ENCODE measurements at regions not wholly inside any gene's neighbourhood (a gene's known extent, or its start where the extent isn't known, plus 50 kb on each side); places are given as distances from the start of the nearest gene placed in this dataset.
A peak's percentile ranks its signal among the peaks of the same experiment; 100 is the strongest.

- Histone ChIP-seq H3K27me3 (ENCODE audit: low read depth, low read length) (no peaks in the 10 kb centered on the region), H3K4me1 (ENCODE audit: control insufficient read depth in 1 of 2, insufficient read depth in 2 of 2, low read length in 2 of 2) (peaks cover 0 to 14% of the 10 kb centered on the region in 2 donors), H3K4me3 (ENCODE audit: low read depth in 1 of 2, low read length in 2 of 2) (no peak overlapping the region), H3K9me3 (ENCODE audit: control insufficient read depth in 1 of 2, low read length in 2 of 2) (no peaks in the 10 kb centered on the region), H3K36me3 (ENCODE audit: control insufficient read depth in 1 of 2, insufficient read depth in 2 of 2, low read length in 2 of 2) (peaks cover 0 to 12% of the 10 kb centered on the region in 2 donors), H3K27ac (ENCODE audit: low read length) (no peak overlapping the region)
These were observed 59.0 kb upstream of the EDEM3 start for GRCh38 chr1:184813528-184814089.

- Histone ChIP-seq H3K4me1 (ENCODE audit: control insufficient read depth in 1 of 2, insufficient read depth in 2 of 2, low read length in 2 of 2) (peaks cover 0 to 14% of the 10 kb centered on the region in 2 donors), H3K9me3 (ENCODE audit: control insufficient read depth in 1 of 2, low read length in 2 of 2) (no peaks in the 10 kb centered on the region), H3K36me3 (ENCODE audit: control insufficient read depth in 1 of 2, insufficient read depth in 2 of 2, low read length in 2 of 2) (peaks cover 0 to 12% of the 10 kb centered on the region in 2 donors), H3K27me3 (ENCODE audit: low read depth, low read length) (no peaks in the 10 kb centered on the region), H3K4me3 (ENCODE audit: low read depth in 1 of 2, low read length in 2 of 2) (no peak overlapping the region), H3K27ac (ENCODE audit: low read length) (no peak overlapping the region)
These were observed 56.9 kb upstream of the EDEM3 start for GRCh38 chr1:184811439-184812111.

- peaks cover 0 to 12% of the 10 kb centered on the region in 2 donors for H3K36me3 ChIP-seq (ENCODE audit: control insufficient read depth in 1 of 2, insufficient read depth in 2 of 2, low read length in 2 of 2)
- peaks cover 0 to 20% of the 10 kb centered on the region in 2 donors for H3K4me1 ChIP-seq (ENCODE audit: control insufficient read depth in 1 of 2, insufficient read depth in 2 of 2, low read length in 2 of 2)
- H3K27me3 ChIP-seq (ENCODE audit: low read depth, low read length), result no peaks in the 10 kb centered on the region
- no peak overlapping the region for H3K27ac ChIP-seq (ENCODE audit: low read length)
- no peak overlapping the region for H3K4me3 ChIP-seq (ENCODE audit: low read depth in 1 of 2, low read length in 2 of 2)
- H3K9me3 ChIP-seq (ENCODE audit: control insufficient read depth in 1 of 2, low read length in 2 of 2), result no peaks in the 10 kb centered on the region
These were observed 56.2 kb upstream of the EDEM3 start for GRCh38 chr1:184810735-184811343.

- Histone ChIP-seq H3K9me3 (ENCODE audit: control insufficient read depth in 1 of 2, low read length in 2 of 2) (no peaks in the 10 kb centered on the region), H3K27me3 (ENCODE audit: low read depth, low read length) (no peaks in the 10 kb centered on the region), H3K4me1 (ENCODE audit: control insufficient read depth in 1 of 2, insufficient read depth in 2 of 2, low read length in 2 of 2) (peaks cover 0 to 18% of the 10 kb centered on the region in 2 donors), H3K36me3 (ENCODE audit: control insufficient read depth in 1 of 2, insufficient read depth in 2 of 2, low read length in 2 of 2) (peaks cover 0 to 31% of the 10 kb centered on the region in 2 donors), H3K27ac (ENCODE audit: low read length) (no peak overlapping the region), H3K4me3 (ENCODE audit: low read depth in 1 of 2, low read length in 2 of 2) (no peak overlapping the region)
These were observed 51.7 kb upstream of the EDEM3 start for GRCh38 chr1:184806296-184806721.

GRCh38 chr1:184805667-184806295, 51.1 kb upstream of the EDEM3 start:
- peaks cover 0 to 15% of the 10 kb centered on the region in 2 donors for H3K4me1 ChIP-seq (ENCODE audit: control insufficient read depth in 1 of 2, insufficient read depth in 2 of 2, low read length in 2 of 2)
- peak overlapping the region; percentile 11 for H3K27ac ChIP-seq (ENCODE audit: low read length)
- no peaks in the 10 kb centered on the region for H3K27me3 ChIP-seq (ENCODE audit: low read depth, low read length)
- no peak overlapping the region for H3K4me3 ChIP-seq (ENCODE audit: low read depth in 1 of 2, low read length in 2 of 2)
- H3K9me3 ChIP-seq (ENCODE audit: control insufficient read depth in 1 of 2, low read length in 2 of 2), result no peaks in the 10 kb centered on the region
- peaks cover 2 to 31% of the 10 kb centered on the region in 2 donors for H3K36me3 ChIP-seq (ENCODE audit: control insufficient read depth in 1 of 2, insufficient read depth in 2 of 2, low read length in 2 of 2)

Measured in muscle layer of duodenum (tissue), 2 donors.